ENCODE measurements at regions not wholly inside any gene's neighbourhood (a gene's known extent, or its start where the extent isn't known, plus 50 kb on each side); places are given as distances from the start of the nearest gene placed in this dataset.

- Histone ChIP-seq H3K4me2 (no peak overlapping the region), H3K4me3 (no peak overlapping the region), H3K4me1 (no peaks in the 10 kb centered on the region), H3K9me3 (no peaks in the 10 kb centered on the region), H3K27ac (no peak overlapping the region)
- POLR2A ChIA-PET = no interaction called here
- WGBS (ENCODE audit: missing lambda C conversion rate) = under 1% methylated on average over 4 of the region's 4 CpGs
- FAIRE-seq (no peak), DNase-seq (ENCODE audit: low read depth in 1 of 2, low spot score in 1 of 2) (no peak), ATAC-seq (no peak)
- no peak for TF ChIP-seq MYC (IDR thresholded peaks at IDR 0.05; ENCODE audit: borderline replicate concordance, low read length)
- TF ChIP-seq GATA3 (IDR thresholded peaks at IDR 0.05; ENCODE audit: borderline replicate concordance) = no peak
- TF ChIP-seq NR3C1 (IDR thresholded peaks at IDR 0.05) = no peak
- TF ChIP-seq FOSL2 (IDR thresholded peaks at IDR 0.05) = no peak
- no peak for TF ChIP-seq FOSL2 (CRISPR knock-in tag; IDR thresholded peaks at IDR 0.05)
- TF ChIP-seq FOXS1 (CRISPR knock-in tag; IDR thresholded peaks at IDR 0.05) = no peak
- TF ChIP-seq HOXB13 (CRISPR knock-in tag; IDR thresholded peaks at IDR 0.05; ENCODE audit: low read depth) = no peak
- TF ChIP-seq EHF (CRISPR knock-in tag; IDR thresholded peaks at IDR 0.05) = no peak
- no peak for TF ChIP-seq RAD21 (conservative IDR thresholded peaks at IDR 0.05 in 1 of 2, IDR thresholded peaks at IDR 0.05 in 1 of 2)
- TF ChIP-seq RFX5 (IDR thresholded peaks at IDR 0.05) = no peak
- TF ChIP-seq ATOH8 (CRISPR knock-in tag; IDR thresholded peaks at IDR 0.05; ENCODE audit: low read depth) = no peak
- no peak for TF ChIP-seq REST (IDR thresholded peaks at IDR 0.05)
- TF ChIP-seq ESRRA (IDR thresholded peaks at IDR 0.05; ENCODE audit: borderline replicate concordance, low read length) = no peak
- no peak for TF ChIP-seq CBX8 (IDR thresholded peaks at IDR 0.05)
- TF ChIP-seq POLR2AphosphoS2 (conservative IDR thresholded peaks at IDR 0.05; ENCODE audit: low read length) = no peak
- no peak for TF ChIP-seq HMGXB4 (CRISPR knock-in tag; IDR thresholded peaks at IDR 0.05; ENCODE audit: borderline replicate concordance)
- TF ChIP-seq E2F6 (IDR thresholded peaks at IDR 0.05; ENCODE audit: borderline replicate concordance, low read depth) = no peak
- CTCF ChIA-PET = no interaction called here
Measured at GRCh38 chr3:154783521-154783931, 296.6 kb upstream of the MME start.

GRCh38 chr3:154783061-154783460 lies 297.1 kb upstream of the MME start:
- POLR2A ChIA-PET = no interaction called here
- TF ChIP-seq USF2 (IDR thresholded peaks at IDR 0.05) = no peak
- TF ChIP-seq POLR2AphosphoS2 (conservative IDR thresholded peaks at IDR 0.05; ENCODE audit: low read length) = no peak
- no peak for TF ChIP-seq RNF2 (IDR thresholded peaks at IDR 0.05; ENCODE audit: borderline replicate concordance, low read depth)
- no peak for TF ChIP-seq MAFK (IDR thresholded peaks at IDR 0.05; ENCODE audit: partially characterized antibody)
- TF ChIP-seq RFX5 (IDR thresholded peaks at IDR 0.05) = no peak
- no peak for DNase-seq (ENCODE audit: low read depth in 1 of 2, low spot score in 1 of 2)
- 21% methylated on average over 3 of the region's 3 CpGs for WGBS (ENCODE audit: missing lambda C conversion rate)
- Histone ChIP-seq H3K4me2 (no peak overlapping the region), H3K4me1 (no peaks in the 10 kb centered on the region), H3K27ac (no peak overlapping the region), H3K4me3 (no peak overlapping the region), H3K9me3 (no peaks in the 10 kb centered on the region)
- CTCF ChIA-PET = no interaction called here
- FAIRE-seq = no peak
- ATAC-seq = no peak

All from A549 (cell line).